IPS DF 6.9 (cell line): ENCODE measurements at regions not wholly inside any gene's neighbourhood (a gene's known extent, or its start where the extent isn't known, plus 50 kb on each side); places are given as distances from the start of the nearest gene placed in this dataset.

ENCODE experiments used
- DNase-seq: peaks from one replicate; pipeline ENCODE4 v3.0.0-alpha.2; 2013; ENCODE audit warnings: low read depth, low spot score
- H3K27ac ChIP-seq: one replicate; pipeline ENCODE4 v1.5.1; 2013; ENCODE audit warnings: low read length, control low read depth
- H3K27me3 ChIP-seq: 2 replicates; pipeline ENCODE4 v1.6.1; 2013; ENCODE audit warnings: mild to moderate bottlenecking, low read length; ENCODE audit not compliant: control insufficient read depth, insufficient read depth
- H3K36me3 ChIP-seq: 2 replicates; pipeline ENCODE4 v1.6.1; 2013; ENCODE audit warnings: low read length; ENCODE audit not compliant: control insufficient read depth, insufficient read depth
- H3K4me1 ChIP-seq: 2 replicates; pipeline ENCODE4 v1.6.1; 2013; ENCODE audit warnings: low read length; ENCODE audit not compliant: control insufficient read depth, insufficient read depth
- H3K4me3 ChIP-seq: 2 replicates; pipeline ENCODE4 v1.5.1; 2013; ENCODE audit warnings: mild to moderate bottlenecking, low read length
- H3K9me3 ChIP-seq: 2 replicates; pipeline ENCODE4 v1.6.1; 2013; ENCODE audit warnings: low read length, inconsistent platforms; ENCODE audit not compliant: control insufficient read depth, insufficient read depth
- WGBS: extraction: QIAGEN DNeasy Blood & Tissue Kit; methylation state at CpG from one replicate; pipeline ENCODE4 v1.1.7; 2013; ENCODE audit warnings: mixed read lengths, missing lambda C conversion rate; ENCODE audit not compliant: insufficient read length, insufficient coverage; 5-methylcytosine and 5-hydroxymethylcytosine counted together

GRCh38 chr17:51347851-51348584 is 87.7 kb downstream of the UTP18 start:
- Histone ChIP-seq H3K4me3 (no peak overlapping the region), H3K27me3 (no peaks in the 10 kb centered on the region), H3K36me3 (no peaks in the 10 kb centered on the region), H3K27ac (no peak overlapping the region), H3K9me3 (no peaks in the 10 kb centered on the region), H3K4me1 (no peaks in the 10 kb centered on the region)
- no peak for DNase-seq
- WGBS, result no CpG with 5 or more reads among the region's 5 CpGs

- Histone ChIP-seq H3K4me3 (no peak overlapping the region), H3K9me3 (no peaks in the 10 kb centered on the region), H3K36me3 (no peaks in the 10 kb centered on the region), H3K27me3 (no peaks in the 10 kb centered on the region), H3K4me1 (no peaks in the 10 kb centered on the region), H3K27ac (no peak overlapping the region)
- no peak for DNase-seq
- no CpG with 5 or more reads among the region's 6 CpGs for WGBS
Measured at GRCh38 chr17:51351080-51351479, 90.7 kb downstream of the UTP18 start.

GRCh38 chr17:51351890-51352289 is 91.5 kb downstream of the UTP18 start:
- Histone ChIP-seq H3K4me1 (no peaks in the 10 kb centered on the region), H3K9me3 (no peaks in the 10 kb centered on the region), H3K27me3 (no peaks in the 10 kb centered on the region), H3K27ac (no peak overlapping the region), H3K36me3 (no peaks in the 10 kb centered on the region), H3K4me3 (no peak overlapping the region)
- WGBS, result no CpG with 5 or more reads among the region's 3 CpGs
- no peak for DNase-seq

- no peaks in the 10 kb centered on the region for H3K27me3 ChIP-seq
- H3K27ac ChIP-seq, result no peak overlapping the region
- H3K36me3 ChIP-seq, result no peaks in the 10 kb centered on the region
- no peak for DNase-seq
- no CpG with 5 or more reads among the region's 1 CpG for WGBS
- H3K4me1 ChIP-seq, result no peaks in the 10 kb centered on the region
- H3K9me3 ChIP-seq, result no peaks in the 10 kb centered on the region
- H3K4me3 ChIP-seq, result no peak overlapping the region
Measured at GRCh38 chr17:51352798-51353197, 92.5 kb downstream of the UTP18 start.

GRCh38 chr17:51353296-51353695 is 93.0 kb downstream of the UTP18 start:
- no peaks in the 10 kb centered on the region for H3K36me3 ChIP-seq
- WGBS, result no CpG with 5 or more reads among the region's 4 CpGs
- H3K27me3 ChIP-seq, result no peaks in the 10 kb centered on the region
- H3K27ac ChIP-seq, result no peak overlapping the region
- H3K4me3 ChIP-seq, result no peak overlapping the region
- no peaks in the 10 kb centered on the region for H3K9me3 ChIP-seq
- no peak for DNase-seq
- no peaks in the 10 kb centered on the region for H3K4me1 ChIP-seq

- no peak overlapping the region for H3K27ac ChIP-seq
- H3K4me3 ChIP-seq, result no peak overlapping the region
- no peak for DNase-seq
- no peaks in the 10 kb centered on the region for H3K27me3 ChIP-seq
- no CpG with 5 or more reads among the region's 2 CpGs for WGBS
- no peaks in the 10 kb centered on the region for H3K36me3 ChIP-seq
- H3K4me1 ChIP-seq, result no peaks in the 10 kb centered on the region
- no peaks in the 10 kb centered on the region for H3K9me3 ChIP-seq
Measured at GRCh38 chr17:51354936-51355335, 94.6 kb downstream of the UTP18 start.

GRCh38 chr17:51355441-51356410 is 95.4 kb downstream of the UTP18 start:
- no peak for DNase-seq
- H3K4me3 ChIP-seq, result no peak overlapping the region
- no peaks in the 10 kb centered on the region for H3K36me3 ChIP-seq
- no peaks in the 10 kb centered on the region for H3K27me3 ChIP-seq
- WGBS, result no CpG with 5 or more reads among the region's 18 CpGs
- H3K27ac ChIP-seq, result no peak overlapping the region
- no peaks in the 10 kb centered on the region for H3K9me3 ChIP-seq
- no peaks in the 10 kb centered on the region for H3K4me1 ChIP-seq

- Histone ChIP-seq H3K4me1 (peaks cover 2% of the 10 kb centered on the region; the same call in 1 of the 2 replicates), H3K27ac (no peak overlapping the region), H3K36me3 (no peaks in the 10 kb centered on the region), H3K4me3 (no peak overlapping the region), H3K9me3 (no peaks in the 10 kb centered on the region), H3K27me3 (no peaks in the 10 kb centered on the region)
- no peak for DNase-seq
- no CpG with 5 or more reads among the region's 4 CpGs for WGBS
Measured at GRCh38 chr17:51359055-51359454, 98.7 kb downstream of the UTP18 start.

- Histone ChIP-seq H3K27ac (no peak overlapping the region), H3K4me1 (peaks cover 2% of the 10 kb centered on the region; the same call in 1 of the 2 replicates), H3K4me3 (no peak overlapping the region), H3K9me3 (no peaks in the 10 kb centered on the region), H3K36me3 (no peaks in the 10 kb centered on the region), H3K27me3 (no peaks in the 10 kb centered on the region)
- no CpG with 5 or more reads among the region's 7 CpGs for WGBS
- DNase-seq, result no peak
Measured at GRCh38 chr17:51362811-51363585, 102.7 kb downstream of the UTP18 start.

- no peaks in the 10 kb centered on the region for H3K27me3 ChIP-seq
- no peak overlapping the region for H3K27ac ChIP-seq
- H3K4me1 ChIP-seq, result peaks cover 2% of the 10 kb centered on the region; the same call in 1 of the 2 replicates
- DNase-seq, result no peak
- no CpG with 5 or more reads among the region's 8 CpGs for WGBS
- no peak overlapping the region for H3K4me3 ChIP-seq
- H3K36me3 ChIP-seq, result no peaks in the 10 kb centered on the region
- H3K9me3 ChIP-seq, result no peaks in the 10 kb centered on the region
Measured at GRCh38 chr17:51365090-51365489, 104.7 kb downstream of the UTP18 start.
